ENCODE measurements at regions not wholly inside any gene's neighbourhood (a gene's known extent, or its start where the extent isn't known, plus 50 kb on each side); places are given as distances from the start of the nearest gene placed in this dataset.

GRCh38 chr6:40937491-40937890 lies 101.5 kb downstream of the UNC5CL start:
- DNase-seq (ENCODE audit: low spot score) = no peak

- DNase-seq (ENCODE audit: low spot score) = no peak
These were observed 102.2 kb downstream of the UNC5CL start for GRCh38 chr6:40936818-40937251.

DNA sequence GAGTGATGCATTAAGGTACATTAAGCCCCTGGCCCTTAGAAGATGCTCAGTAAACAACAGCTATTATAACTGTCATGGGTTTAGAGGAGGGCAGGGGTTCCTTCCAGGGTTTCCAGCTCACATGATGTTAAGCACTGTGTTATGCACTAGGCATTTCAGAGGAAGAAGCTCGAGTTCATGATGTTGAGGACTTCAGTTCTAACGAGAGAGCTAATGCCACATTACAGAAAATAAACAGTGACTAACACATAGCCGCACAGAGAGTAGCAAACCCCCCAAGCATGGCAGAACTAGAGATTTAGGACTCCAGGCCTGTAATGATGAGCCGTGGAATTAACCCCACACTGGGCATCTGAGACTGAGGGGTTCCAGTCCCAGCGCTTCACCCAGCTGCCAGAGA lies 105.2 kb downstream of the UNC5CL start:
- DNase-seq (ENCODE audit: low spot score) = no peak

GRCh38 chr6:40932953-40933352 lies 106.1 kb downstream of the UNC5CL start:
- DNase-seq (ENCODE audit: low spot score) = no peak

GRCh38 chr6:40932366-40932765 lies 106.7 kb downstream of the UNC5CL start:
- no peak for DNase-seq (ENCODE audit: low spot score)

GRCh38 chr6:40931931-40932330 lies 107.1 kb downstream of the UNC5CL start:
- DNase-seq (ENCODE audit: low spot score) = no peak

- DNase-seq (ENCODE audit: low spot score) = no peak
These were observed 108.5 kb downstream of the UNC5CL start for GRCh38 chr6:40930555-40930954.

DNA sequence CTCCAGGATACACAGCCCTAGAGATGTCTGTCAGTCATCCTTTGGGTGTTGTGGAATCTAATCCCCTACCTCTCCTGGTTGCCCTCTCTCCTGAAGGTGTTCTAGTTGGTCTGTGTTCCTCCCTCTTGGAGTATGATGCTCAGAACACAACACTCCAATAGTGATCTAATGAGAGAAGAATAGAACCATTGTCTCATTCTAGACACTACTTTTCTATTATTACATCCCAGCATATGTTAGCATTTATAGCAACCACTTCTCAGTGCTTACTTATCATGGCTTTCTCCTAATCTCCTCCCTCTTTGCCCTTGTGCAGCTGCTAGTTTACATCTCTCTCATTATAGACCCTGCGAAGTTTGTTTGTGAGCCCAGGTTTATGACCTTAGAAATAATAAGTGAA lies 109.0 kb downstream of the UNC5CL start:
- DNase-seq (ENCODE audit: low spot score) = no peak

DNA sequence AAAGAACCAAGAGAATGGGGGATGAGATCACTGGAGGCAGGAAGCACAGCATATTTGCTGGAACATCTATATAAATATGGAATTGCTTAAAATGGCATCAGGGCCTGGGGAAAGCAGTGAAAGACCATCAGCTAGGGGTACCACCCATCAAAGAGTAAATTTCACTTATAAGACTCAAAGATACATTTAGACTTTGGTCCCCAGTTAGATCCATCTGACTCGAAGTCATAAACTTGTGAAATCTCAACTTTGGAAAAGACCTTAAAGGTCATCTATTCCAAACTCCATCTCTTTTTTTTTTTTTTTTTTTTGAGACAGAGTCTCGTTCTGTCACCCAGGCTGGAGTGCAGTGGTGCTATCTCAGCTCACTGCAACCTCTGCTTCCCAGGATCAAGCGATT lies 109.8 kb downstream of the UNC5CL start:
- no peak for DNase-seq (ENCODE audit: low spot score)

GRCh38 chr6:40928763-40929162 lies 110.3 kb downstream of the UNC5CL start:
- no peak for DNase-seq (ENCODE audit: low spot score)

DNA sequence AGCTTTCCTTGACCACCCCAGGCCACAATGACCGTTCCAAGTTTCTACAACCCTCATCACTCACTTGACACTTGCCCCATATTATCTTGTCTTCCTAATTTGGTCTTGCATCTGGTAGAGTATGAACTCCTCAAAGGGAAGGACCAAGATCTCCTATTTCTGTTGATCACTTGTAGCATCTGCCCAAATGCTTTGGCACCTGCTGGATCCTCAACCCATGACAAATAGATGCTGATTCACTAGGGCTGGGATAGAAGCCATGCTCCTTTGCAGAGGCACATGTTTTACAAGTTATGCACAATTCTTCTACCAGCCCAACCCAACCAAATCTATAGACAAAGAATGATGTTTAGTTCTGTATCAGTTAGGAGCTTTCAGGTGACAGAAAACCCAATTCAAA lies 110.7 kb downstream of the UNC5CL start:
- DNase-seq (ENCODE audit: low spot score) = no peak

DNA sequence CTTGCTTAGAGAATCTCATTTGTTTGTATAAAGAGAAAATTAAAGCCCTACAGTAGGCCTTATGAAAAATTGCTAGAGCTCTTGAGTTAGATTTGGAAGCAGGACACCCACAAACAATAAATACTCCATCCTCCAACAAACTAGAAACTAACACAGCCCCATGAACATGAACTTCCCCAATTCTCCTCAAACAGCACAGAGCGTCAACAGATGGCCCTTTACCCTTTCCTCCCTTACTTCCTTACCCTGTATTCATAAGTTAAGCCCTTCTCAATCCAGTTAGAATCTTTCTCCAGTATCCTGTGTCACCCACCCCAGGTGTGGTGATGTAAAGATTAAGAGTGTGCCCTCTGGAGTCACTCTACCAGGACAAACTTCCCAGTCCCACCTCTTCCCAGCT lies 113.7 kb downstream of the UNC5CL start:
- DNase-seq (ENCODE audit: low spot score) = no peak

DNA sequence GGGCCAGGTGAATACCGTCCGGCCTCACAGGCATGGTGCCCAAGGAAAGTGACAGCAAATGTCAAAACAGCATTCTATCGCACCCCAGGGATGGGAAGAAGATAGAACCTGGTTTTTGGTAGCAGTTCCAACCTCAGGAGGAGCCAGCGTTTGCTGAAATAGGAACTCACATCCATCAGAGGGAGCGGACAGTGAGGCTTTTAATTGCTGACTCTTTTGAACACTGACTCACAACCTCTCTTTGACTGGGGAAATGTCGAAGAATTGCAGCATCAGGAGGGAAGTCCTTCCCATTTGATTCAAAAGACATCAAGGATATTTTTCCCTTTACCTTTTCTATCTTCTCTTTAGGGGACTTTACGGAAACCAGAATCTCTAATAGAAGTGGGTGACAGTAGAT lies 114.2 kb downstream of the UNC5CL start:
- no peak for DNase-seq (ENCODE audit: low spot score)

DNA sequence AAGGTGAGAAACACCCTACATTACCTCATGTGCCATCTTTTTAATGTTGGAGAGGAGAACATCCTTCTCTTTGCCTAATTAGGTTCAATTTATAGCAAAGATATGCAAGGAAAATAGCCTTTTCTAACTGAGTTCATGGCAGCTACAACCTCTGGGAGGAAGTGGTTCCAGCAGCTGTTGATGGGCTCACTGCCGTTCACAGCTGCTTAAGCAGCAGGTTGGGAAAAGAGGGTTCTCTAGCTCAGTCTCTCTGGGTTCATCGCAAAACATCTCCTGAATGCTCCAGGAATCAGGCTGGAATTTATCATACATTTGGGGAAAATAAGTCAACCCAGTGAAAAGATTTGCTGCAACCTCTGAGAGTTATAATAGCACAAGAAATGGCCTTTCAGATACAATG lies 115.1 kb downstream of the UNC5CL start:
- no peak for DNase-seq (ENCODE audit: low spot score)

GRCh38 chr6:40923326-40923725 lies 115.7 kb downstream of the UNC5CL start:
- no peak for DNase-seq (ENCODE audit: low spot score)

- no peak for DNase-seq (ENCODE audit: low spot score)
These were observed 116.7 kb downstream of the UNC5CL start for GRCh38 chr6:40922281-40922680.

GRCh38 chr6:40918040-40918651 lies 120.9 kb downstream of the UNC5CL start:
- DNase-seq (ENCODE audit: low spot score) = no peak

DNA sequence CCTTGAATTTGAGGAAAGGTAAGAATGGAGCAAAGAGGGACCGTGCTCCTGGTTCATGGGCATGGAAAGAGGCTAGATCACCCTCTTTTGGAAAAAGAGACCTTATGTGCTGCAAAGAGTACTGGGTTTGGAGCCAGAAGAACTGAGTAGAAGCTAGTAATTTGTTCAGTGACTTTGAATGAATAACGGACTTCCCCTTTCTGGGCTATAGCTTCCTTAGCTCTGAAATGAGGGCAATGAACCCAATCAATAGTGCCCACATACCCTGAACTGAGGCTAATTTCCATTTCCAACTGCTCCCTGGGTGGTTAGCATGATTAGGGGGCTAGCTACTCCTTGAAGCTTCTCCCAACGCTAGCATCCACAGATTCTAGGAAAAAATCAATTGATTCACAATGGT lies 121.4 kb downstream of the UNC5CL start:
- no peak for DNase-seq (ENCODE audit: low spot score)

DNA sequence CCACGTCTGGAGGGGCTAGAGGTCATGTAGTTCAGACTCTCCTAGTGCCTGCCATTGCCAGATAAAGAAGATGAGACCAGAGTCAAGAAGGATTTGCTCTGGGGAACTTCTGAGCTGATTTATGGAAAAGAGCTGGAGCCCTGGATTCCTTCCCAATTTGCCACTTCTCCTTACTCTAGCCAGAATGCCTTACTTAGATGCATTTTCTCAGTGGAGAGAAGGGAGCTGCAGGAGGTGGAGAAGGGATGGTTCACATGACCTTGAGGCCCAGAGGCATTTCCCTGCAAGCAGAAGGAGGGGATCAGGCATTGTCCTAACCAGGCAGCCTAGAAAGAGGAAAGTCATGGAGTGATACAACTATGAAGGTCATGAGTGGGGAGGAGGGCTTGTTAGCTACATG lies 122.2 kb downstream of the UNC5CL start:
- DNase-seq (ENCODE audit: low spot score) = no peak

DNA sequence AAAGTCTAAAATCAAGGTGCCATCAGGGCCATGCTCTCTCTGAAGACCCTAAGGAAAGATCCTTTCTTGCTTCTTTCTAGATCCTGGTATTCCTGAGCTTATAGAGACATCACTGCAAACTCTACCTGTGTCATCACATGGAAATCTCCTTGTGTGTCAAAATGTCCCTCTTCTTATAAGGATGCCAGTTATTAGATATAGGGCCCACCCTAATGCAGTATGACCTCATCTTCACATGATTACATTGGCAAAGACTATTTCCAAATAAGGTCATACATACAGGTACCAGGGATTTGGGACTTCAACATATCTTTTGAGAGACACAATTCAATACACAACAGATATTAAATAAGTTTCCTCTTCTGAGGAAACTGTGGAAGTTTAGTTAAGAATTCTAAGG lies 123.9 kb downstream of the UNC5CL start:
- DNase-seq (ENCODE audit: low spot score) = no peak

DNA sequence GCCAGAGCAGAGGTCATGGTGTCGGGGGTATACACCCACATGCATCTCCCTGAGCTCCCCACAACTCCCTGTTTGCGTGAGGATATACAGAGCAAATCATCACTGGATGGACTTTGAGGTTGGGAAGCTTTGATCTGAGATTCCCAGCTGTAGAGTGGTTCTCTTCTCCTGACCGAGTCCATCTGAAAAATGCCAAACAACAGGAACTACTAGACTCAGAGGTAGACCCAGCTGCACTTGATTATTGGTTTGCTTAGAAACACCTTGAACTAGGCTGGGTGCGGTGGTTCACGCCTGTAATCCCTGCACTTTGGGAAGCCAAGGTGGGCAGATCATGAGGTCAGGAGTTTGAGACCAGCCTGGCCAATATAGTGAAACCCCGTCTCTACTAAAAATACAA lies 125.0 kb downstream of the UNC5CL start:
- no peak for DNase-seq (ENCODE audit: low spot score)

DNA sequence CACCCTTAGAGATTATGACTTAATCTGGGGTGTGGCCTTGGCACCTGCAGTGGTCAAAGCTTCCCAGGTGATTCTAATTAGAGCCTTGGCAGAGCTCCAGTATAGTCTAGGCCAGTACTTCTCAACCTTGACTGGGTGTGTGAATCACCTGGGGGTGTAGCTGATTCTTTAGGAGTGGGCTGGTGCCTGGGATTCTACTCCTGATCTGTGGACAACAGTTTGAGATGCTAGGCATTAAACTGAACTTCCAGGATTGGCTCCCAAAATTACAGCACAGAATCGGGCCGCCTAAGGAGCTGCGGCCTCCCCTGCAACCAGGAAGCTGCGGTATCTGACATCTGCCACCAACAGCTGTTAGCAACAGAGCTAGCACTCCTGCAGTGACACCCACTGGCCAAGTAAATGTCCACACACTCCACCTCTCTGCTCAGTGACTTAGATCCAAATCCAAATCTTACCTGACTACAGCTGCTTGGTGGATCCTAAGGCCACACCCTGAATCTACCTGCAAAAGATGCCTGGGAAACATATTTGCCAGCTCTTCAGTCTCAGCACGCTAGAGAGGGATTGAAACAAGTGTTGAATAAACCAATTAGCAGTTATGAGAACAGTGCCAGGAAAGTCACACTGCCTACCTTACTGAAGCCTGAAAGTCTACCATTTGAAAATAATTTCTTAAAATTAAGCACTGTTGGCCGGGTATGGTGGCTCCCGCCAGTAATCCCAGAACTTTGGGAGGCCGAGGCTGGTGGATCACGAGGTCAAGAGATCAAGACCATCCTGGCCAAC lies 126.7 kb downstream of the UNC5CL start:
- DNase-seq (ENCODE audit: low spot score) = peak; percentile 54

- DNase-seq (ENCODE audit: low spot score) = no peak
These were observed 128.6 kb downstream of the UNC5CL start for GRCh38 chr6:40910260-40910893.

All from HT-29 (cell line).